ENCODE measurements at regions not wholly inside any gene's neighbourhood (a gene's known extent, or its start where the extent isn't known, plus 50 kb on each side); places are given as distances from the start of the nearest gene placed in this dataset.
A peak's percentile ranks its signal among the peaks of the same experiment; 100 is the strongest.
"Not testable (repeated sequence)": the region's sequence is repeated elsewhere in the genome, so short reads cannot be mapped to it uniquely, and the experiment has no call there.

- H3K27ac ChIP-seq, result no peak overlapping the region
- no peaks in the 10 kb centered on the region for H4K20me1 ChIP-seq (ENCODE audit: insufficient read depth)
- no peaks in the 10 kb centered on the region for H3K9me3 ChIP-seq (ENCODE audit: low read depth)
- H3K4me3 ChIP-seq, result no peak overlapping the region
- WGBS, 2 experiments (ENCODE audit: low coverage in 1 of 2, low lambda C conversion rate in 2 of 2, missing lambda C conversion rate in 2 of 2), result 6 to 7% methylated on average over 8 of the region's 8 CpGs
- DNase-seq, result peak; percentile 86
- no peaks in the 10 kb centered on the region for H3K9me2 ChIP-seq (ENCODE audit: insufficient read depth)
- in situ Hi-C loops (cut with MboI), result no loop called here
- H3K79me2 ChIP-seq (ENCODE audit: insufficient read depth), result no peaks in the 10 kb centered on the region
- no peaks in the 10 kb centered on the region for H3F3A ChIP-seq (ENCODE audit: insufficient read depth)
- peak overlapping the region; percentile 50 for H2AFZ ChIP-seq
- no peak overlapping the region for H3K9ac ChIP-seq
- TF ChIP-seq EZH2 (IDR thresholded peaks at IDR 0.05; ENCODE audit: insufficient read depth, poor library complexity, severe bottlenecking) (no peak), EZH2phosphoT487 (IDR thresholded peaks at IDR 0.05; ENCODE audit: insufficient read depth, low read depth) (no peak)
- no peaks in the 10 kb centered on the region for H3K36me3 ChIP-seq (ENCODE audit: low read depth)
- H3K4me2 ChIP-seq (ENCODE audit: unreplicated experiment), result peak overlapping the region; percentile 42
- peaks cover 4% of the 10 kb centered on the region; the same call in 1 of the 2 replicates for H3K4me1 ChIP-seq (ENCODE audit: insufficient read depth)
- no peaks in the 10 kb centered on the region for H3K27me3 ChIP-seq (replicated peaks; ENCODE audit: insufficient read depth)
Observed at GRCh38 chr2:105671156-105671555, 73.6 kb upstream of the NCK2 start.

GRCh38 chr2:105669384-105669891 lies 75.3 kb upstream of the NCK2 start:
- no peak overlapping the region for H3K27ac ChIP-seq
- H3K27me3 ChIP-seq (replicated peaks; ENCODE audit: insufficient read depth), result no peaks in the 10 kb centered on the region
- in situ Hi-C loops (cut with MboI), result no loop called here
- H3K9me3 ChIP-seq (ENCODE audit: low read depth), result no peaks in the 10 kb centered on the region
- TF ChIP-seq EZH2phosphoT487 (IDR thresholded peaks at IDR 0.05; ENCODE audit: insufficient read depth, low read depth) (no peak), EZH2 (IDR thresholded peaks at IDR 0.05; ENCODE audit: insufficient read depth, poor library complexity, severe bottlenecking) (no peak)
- no peak overlapping the region for H3K9ac ChIP-seq
- no peak overlapping the region for H2AFZ ChIP-seq
- no peak overlapping the region for H3K4me2 ChIP-seq (ENCODE audit: unreplicated experiment)
- H3K36me3 ChIP-seq (ENCODE audit: low read depth), result no peaks in the 10 kb centered on the region
- H4K20me1 ChIP-seq (ENCODE audit: insufficient read depth), result no peaks in the 10 kb centered on the region
- WGBS, 2 experiments (ENCODE audit: low coverage in 1 of 2, low lambda C conversion rate in 2 of 2, missing lambda C conversion rate in 2 of 2), result 88 to 96% methylated on average over 4 of the region's 4 CpGs
- no peaks in the 10 kb centered on the region for H3K9me2 ChIP-seq (ENCODE audit: insufficient read depth)
- no peaks in the 10 kb centered on the region for H3F3A ChIP-seq (ENCODE audit: insufficient read depth)
- no peak for DNase-seq
- H3K4me3 ChIP-seq, result no peak overlapping the region
- H3K79me2 ChIP-seq (ENCODE audit: insufficient read depth), result no peaks in the 10 kb centered on the region
- H3K4me1 ChIP-seq (ENCODE audit: insufficient read depth), result peaks cover 4% of the 10 kb centered on the region; the same call in 1 of the 2 replicates

- no peaks in the 10 kb centered on the region for H3K79me2 ChIP-seq (ENCODE audit: insufficient read depth)
- in situ Hi-C loops (cut with MboI), result no loop called here
- H3K9me2 ChIP-seq (ENCODE audit: insufficient read depth), result no peaks in the 10 kb centered on the region
- no peak for DNase-seq
- no peaks in the 10 kb centered on the region for H3K9me3 ChIP-seq (ENCODE audit: low read depth)
- H3F3A ChIP-seq (ENCODE audit: insufficient read depth), result no peaks in the 10 kb centered on the region
- 61 to 70% methylated on average over 1 of the region's 1 CpG for WGBS, 2 experiments (ENCODE audit: low coverage in 1 of 2, low lambda C conversion rate in 2 of 2, missing lambda C conversion rate in 2 of 2)
- H3K4me3 ChIP-seq, result no peak overlapping the region
- no peaks in the 10 kb centered on the region for H4K20me1 ChIP-seq (ENCODE audit: insufficient read depth)
- no peak overlapping the region for H3K27ac ChIP-seq
- H2AFZ ChIP-seq, result no peak overlapping the region
- no peak overlapping the region for H3K9ac ChIP-seq
- no peak for TF ChIP-seq EZH2phosphoT487 (IDR thresholded peaks at IDR 0.05; ENCODE audit: insufficient read depth, low read depth)
- no peak for TF ChIP-seq EZH2 (IDR thresholded peaks at IDR 0.05; ENCODE audit: insufficient read depth, poor library complexity, severe bottlenecking)
- H3K4me1 ChIP-seq (ENCODE audit: insufficient read depth), result no peaks in the 10 kb centered on the region
- H3K36me3 ChIP-seq (ENCODE audit: low read depth), result no peaks in the 10 kb centered on the region
- H3K27me3 ChIP-seq (replicated peaks; ENCODE audit: insufficient read depth), result no peaks in the 10 kb centered on the region
- H3K4me2 ChIP-seq (ENCODE audit: unreplicated experiment), result no peak overlapping the region
Observed at GRCh38 chr2:105665480-105665879, 79.2 kb upstream of the NCK2 start.

DNA sequence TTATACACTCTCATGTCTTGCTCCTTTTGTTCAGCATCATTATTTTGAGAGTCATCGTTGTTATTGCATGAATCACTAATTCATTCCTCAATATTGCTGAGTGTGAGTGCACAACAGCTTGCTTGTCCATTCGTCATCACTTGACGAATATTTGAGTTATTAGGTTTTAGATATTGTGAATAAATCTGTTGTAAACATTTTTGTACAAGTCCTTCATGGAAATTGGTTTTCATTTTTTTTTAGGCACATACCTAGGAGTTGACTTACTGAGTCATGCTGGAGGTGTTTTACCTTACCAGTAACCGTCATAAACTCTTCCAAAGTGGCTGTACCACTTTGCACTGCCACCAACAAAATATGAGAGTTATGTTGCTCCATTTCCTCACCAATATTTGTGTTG lies 84.2 kb upstream of the NCK2 start:
- Histone ChIP-seq H3K9ac (no peak overlapping the region), H3F3A (ENCODE audit: insufficient read depth) (no peaks in the 10 kb centered on the region), H3K27me3 (replicated peaks; ENCODE audit: insufficient read depth) (no peaks in the 10 kb centered on the region), H3K79me2 (ENCODE audit: insufficient read depth) (no peaks in the 10 kb centered on the region), H3K27ac (no peak overlapping the region), H3K36me3 (ENCODE audit: low read depth) (no peaks in the 10 kb centered on the region), H3K4me3 (no peak overlapping the region), H2AFZ (no peak overlapping the region), H3K4me2 (ENCODE audit: unreplicated experiment) (no peak overlapping the region), H3K4me1 (ENCODE audit: insufficient read depth) (no peaks in the 10 kb centered on the region), H3K9me3 (ENCODE audit: low read depth) (no peaks in the 10 kb centered on the region), H4K20me1 (ENCODE audit: insufficient read depth) (no peaks in the 10 kb centered on the region), H3K9me2 (ENCODE audit: insufficient read depth) (peaks cover 2% of the 10 kb centered on the region; the same call in 1 of the 2 replicates)
- 71 to 80% methylated on average over 4 of the region's 4 CpGs for WGBS, 2 experiments (ENCODE audit: low coverage in 1 of 2, low lambda C conversion rate in 2 of 2, missing lambda C conversion rate in 2 of 2)
- DNase-seq, result no peak
- in situ Hi-C loops (cut with MboI), result no loop called here
- TF ChIP-seq EZH2 (IDR thresholded peaks at IDR 0.05; ENCODE audit: insufficient read depth, poor library complexity, severe bottlenecking) (no peak), EZH2phosphoT487 (IDR thresholded peaks at IDR 0.05; ENCODE audit: insufficient read depth, low read depth) (no peak)

DNA sequence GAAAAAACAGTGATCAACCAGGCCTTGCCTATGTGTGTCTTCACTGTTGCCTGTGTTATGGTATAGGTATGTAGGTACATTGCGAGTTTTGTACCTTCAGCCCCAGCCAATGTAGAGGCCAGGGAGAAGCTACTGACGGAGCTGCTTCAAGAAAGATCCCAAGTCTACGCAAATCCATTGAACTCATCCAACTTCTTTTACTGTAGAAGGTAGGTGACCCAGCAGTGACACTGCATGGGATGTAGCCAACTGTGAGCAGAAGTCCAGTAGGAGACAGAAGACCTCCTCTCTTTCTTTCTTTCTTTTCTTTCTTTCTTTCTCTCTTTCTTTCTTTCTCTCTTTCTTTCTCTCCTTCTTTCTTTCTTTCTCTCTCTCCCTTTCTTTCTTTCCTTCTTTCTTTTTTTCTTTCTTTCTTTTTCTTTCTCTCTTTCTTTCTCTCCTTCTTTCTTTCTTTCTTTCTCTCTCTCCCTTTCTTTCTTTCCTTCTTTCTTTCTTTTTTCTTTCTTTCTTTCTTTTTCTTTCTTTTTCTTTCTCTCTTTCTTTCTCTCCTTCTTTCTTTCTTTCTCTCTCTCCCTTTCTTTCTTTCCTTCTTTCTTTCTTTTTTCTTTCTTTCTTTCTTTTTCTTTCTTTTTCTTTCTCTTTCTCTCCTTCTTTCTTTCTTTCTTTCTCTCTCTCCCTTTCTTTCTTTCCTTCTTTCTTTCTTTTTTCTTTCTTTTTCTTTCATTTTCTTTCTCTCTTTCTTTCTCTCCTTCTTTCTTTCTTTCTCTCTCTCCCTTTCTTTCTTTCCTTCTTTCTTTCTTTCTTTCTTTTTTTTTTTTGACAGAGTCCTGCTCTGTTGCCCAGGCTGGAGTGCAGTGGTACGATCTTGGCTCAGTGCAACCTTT lies 88.7 kb upstream of the NCK2 start:
- WGBS, 2 experiments (ENCODE audit: low coverage in 1 of 2, low lambda C conversion rate in 2 of 2, missing lambda C conversion rate in 2 of 2), result 83 to 85% methylated on average over 4 of the region's 4 CpGs
- H4K20me1 ChIP-seq (ENCODE audit: insufficient read depth); H3K79me2 ChIP-seq (ENCODE audit: insufficient read depth); H3K27me3 ChIP-seq (replicated peaks; ENCODE audit: insufficient read depth); H3K27ac ChIP-seq; H3K9me2 ChIP-seq (ENCODE audit: insufficient read depth); H3K9ac ChIP-seq; H3K4me1 ChIP-seq (ENCODE audit: insufficient read depth); DNase-seq; H3K36me3 ChIP-seq (ENCODE audit: low read depth); H3K4me3 ChIP-seq; H3K9me3 ChIP-seq (ENCODE audit: low read depth); H2AFZ ChIP-seq; H3F3A ChIP-seq (ENCODE audit: insufficient read depth); H3K4me2 ChIP-seq (ENCODE audit: unreplicated experiment); in situ Hi-C loops (cut with MboI): not testable (repeated sequence)
